Astrocyte of the spinal cord (primary cell): ENCODE measurements at regions not wholly inside any gene's neighbourhood (a gene's known extent, or its start where the extent isn't known, plus 50 kb on each side); places are given as distances from the start of the nearest gene placed in this dataset.

Source experiments
- DNase-seq: peaks from one replicate; pipeline ENCODE4 v3.0.0; 2011; ENCODE audit warnings: low read depth, low spot score
- H3K4me3 ChIP-seq: 2 replicates; pipeline ENCODE4 v1.5.1; 2011; ENCODE audit warnings: low read depth, mild to moderate bottlenecking, low read length, moderate library complexity
- in situ Hi-C: cut with HindIII; loops from 2 replicates; pipeline ENCODE4 v1.10.0; 2017; ENCODE audit warnings: low sequenced_read_pairs
- TF ChIP-seq, protein P1 (sequence below): IDR thresholded peaks from 2 replicates; pipeline ENCODE4 v1.5.1; 2012; ENCODE audit warnings: low read depth, mild to moderate bottlenecking, low read length, inconsistent platforms

DNA sequence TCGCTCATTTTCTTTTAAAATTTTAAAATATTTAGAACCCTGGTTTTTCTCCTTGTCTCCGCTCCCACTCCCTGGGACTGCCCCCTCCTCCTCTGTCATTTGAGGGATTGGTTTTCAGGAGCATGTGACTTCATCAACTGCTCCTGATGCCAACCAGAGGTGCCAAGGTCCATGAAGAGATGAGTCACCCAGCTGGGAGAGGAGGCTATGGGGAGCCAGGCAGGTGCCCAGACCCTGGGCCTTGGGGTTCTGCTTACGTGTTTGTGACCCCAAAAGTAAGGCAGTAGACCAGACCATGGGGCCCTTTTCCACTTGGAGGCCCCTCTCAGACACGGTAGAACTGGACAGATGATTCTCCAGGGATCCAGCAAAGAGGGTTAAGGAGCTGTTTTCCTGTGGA is 167.0 kb downstream of the FGF18 start:
- DNase-seq, result no peak
- no peak overlapping the region for H3K4me3 ChIP-seq
- in situ Hi-C loops, result no loop called here
- TF ChIP-seq, protein P1, sequence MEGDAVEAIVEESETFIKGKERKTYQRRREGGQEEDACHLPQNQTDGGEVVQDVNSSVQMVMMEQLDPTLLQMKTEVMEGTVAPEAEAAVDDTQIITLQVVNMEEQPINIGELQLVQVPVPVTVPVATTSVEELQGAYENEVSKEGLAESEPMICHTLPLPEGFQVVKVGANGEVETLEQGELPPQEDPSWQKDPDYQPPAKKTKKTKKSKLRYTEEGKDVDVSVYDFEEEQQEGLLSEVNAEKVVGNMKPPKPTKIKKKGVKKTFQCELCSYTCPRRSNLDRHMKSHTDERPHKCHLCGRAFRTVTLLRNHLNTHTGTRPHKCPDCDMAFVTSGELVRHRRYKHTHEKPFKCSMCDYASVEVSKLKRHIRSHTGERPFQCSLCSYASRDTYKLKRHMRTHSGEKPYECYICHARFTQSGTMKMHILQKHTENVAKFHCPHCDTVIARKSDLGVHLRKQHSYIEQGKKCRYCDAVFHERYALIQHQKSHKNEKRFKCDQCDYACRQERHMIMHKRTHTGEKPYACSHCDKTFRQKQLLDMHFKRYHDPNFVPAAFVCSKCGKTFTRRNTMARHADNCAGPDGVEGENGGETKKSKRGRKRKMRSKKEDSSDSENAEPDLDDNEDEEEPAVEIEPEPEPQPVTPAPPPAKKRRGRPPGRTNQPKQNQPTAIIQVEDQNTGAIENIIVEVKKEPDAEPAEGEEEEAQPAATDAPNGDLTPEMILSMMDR, result no peak

DNA sequence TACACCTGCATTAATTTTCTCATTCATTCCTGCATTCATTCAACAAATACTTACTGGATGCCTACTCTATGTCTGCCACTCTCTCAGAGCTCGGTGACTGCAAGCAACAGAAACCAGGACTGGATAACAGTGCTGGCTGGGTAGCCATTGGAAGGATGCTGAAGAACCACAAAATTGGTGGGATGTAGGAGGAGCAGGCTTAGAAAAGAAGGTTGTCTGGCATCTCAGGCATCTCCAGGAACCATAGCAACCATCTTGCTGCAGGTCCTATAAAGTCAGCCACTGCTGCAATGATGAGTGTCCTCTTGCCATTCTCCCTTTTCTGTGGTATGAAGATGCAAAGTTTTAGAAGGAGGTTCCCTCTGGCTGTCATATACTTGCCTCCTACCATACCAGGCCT is 168.6 kb downstream of the FGF18 start:
- TF ChIP-seq, protein P1, result no peak
- in situ Hi-C loops, result no loop called here
- H3K4me3 ChIP-seq, result no peak overlapping the region
- no peak for DNase-seq

DNA sequence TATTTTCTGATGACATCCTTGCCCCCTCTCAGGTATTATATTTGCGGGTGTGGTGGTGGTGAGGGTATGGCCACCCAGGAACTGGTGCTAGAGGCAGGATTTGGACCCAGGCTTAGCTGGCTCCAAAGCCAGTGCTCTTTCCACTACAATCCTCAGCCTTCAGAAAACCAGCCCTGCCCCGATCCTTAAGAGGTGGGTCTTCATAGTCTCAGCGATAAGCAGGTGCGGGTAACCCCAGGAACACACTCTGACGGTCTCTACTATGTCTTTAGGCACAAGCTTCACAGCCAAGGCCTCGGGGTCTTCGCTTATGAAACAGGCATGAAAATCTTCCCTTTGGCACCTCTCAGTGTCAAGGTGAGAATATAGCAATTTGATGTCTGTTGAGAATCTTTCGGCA is 169.3 kb downstream of the FGF18 start:
- in situ Hi-C loops, result no loop called here

DNA sequence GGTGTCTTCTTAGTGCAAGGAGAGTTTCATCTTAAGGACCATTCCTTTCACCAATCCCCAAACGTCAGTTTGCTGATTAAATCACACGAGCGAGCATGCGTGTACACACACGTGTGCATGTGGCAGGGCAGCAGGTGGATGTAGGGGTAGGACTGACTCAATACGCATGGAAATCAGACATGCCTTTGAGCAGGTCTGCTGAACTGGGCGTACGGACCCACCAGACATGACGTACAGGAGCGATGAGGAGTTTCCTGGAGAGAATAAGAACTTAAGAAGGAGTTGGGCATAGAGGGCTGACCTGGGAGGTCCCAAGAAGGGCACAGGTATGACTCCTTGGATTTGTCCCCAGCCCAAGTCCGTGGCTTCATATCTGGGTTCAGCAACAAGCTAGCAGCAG is 170.0 kb downstream of the FGF18 start:
- TF ChIP-seq, protein P1, result no peak
- DNase-seq, result no peak
- in situ Hi-C loops, result no loop called here
- no peak overlapping the region for H3K4me3 ChIP-seq

More for the DNA sequence above, 169.3 kb downstream of the FGF18 start:
- no peak overlapping the region for H3K4me3 ChIP-seq
- TF ChIP-seq, protein P1, result no peak
- DNase-seq, result no peak

DNA sequence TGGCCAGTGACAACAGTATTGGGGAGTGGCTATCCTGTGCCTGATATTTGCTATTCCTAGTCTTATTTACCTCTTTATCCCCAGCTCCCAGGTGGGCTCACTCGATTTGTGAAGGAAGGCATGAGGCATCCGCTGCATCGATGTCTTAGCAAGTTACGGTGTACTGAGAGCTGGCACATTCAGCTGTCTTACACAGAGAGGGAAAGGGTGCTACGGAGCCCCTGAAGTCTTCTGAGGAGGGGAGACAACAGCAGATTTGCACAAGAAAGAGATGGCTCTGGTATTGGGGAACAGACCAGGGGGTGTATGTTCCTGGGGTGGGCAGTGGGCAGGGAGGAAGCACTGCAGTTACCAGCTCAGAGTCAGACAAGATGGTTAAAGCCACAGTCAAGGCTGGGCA is 172.6 kb downstream of the FGF18 start:
- TF ChIP-seq, protein P1, result no peak
- H3K4me3 ChIP-seq, result no peak overlapping the region
- no peak for DNase-seq
- in situ Hi-C loops, result no loop called here

DNA sequence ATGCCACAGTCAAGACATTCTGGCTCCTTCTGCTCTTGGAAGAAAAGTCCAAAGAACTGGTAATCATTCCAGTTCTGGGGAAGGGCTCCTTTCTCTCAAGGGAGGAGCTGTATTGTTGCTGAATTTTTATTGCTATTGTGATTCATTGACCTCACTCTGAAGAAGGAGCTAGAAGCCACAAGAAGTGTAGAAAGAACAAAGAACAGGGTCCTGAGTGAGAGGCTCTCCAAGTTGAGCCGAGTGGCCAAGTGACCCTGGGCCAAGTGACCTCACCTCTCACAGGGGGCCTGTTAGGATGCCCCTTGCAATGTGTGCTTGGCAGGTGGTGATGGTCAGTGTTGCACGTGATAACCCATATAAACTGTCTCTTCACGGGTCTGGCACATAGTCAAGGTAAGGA is 173.3 kb downstream of the FGF18 start:
- in situ Hi-C loops, result no loop called here
- no peak for DNase-seq
- TF ChIP-seq, protein P1, result no peak
- H3K4me3 ChIP-seq, result no peak overlapping the region

DNA sequence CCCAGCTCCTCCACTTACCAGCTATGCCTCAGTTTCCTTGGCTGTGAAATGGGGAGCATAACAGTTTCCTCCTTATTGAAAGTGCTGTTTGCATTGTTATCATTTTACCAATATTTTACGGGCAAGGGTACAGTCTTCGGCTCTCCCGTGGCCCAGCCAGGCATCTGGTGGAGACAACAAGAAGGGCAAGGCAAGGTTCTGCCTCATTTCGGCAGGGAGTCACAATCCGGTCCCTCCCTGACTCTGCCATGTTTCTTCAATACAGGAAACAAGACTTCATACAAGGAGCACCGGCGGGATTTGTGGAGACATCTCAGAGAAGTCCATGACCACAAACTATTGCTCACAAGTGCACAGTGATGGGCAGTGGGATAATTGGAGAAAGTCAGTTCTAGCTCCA is 174.0 kb downstream of the FGF18 start:
- in situ Hi-C loops, result no loop called here
- DNase-seq, result no peak
- TF ChIP-seq, protein P1, result no peak
- H3K4me3 ChIP-seq, result no peak overlapping the region
